ENCODE measurements at regions not wholly inside any gene's neighbourhood (a gene's known extent, or its start where the extent isn't known, plus 50 kb on each side); places are given as distances from the start of the nearest gene placed in this dataset.
"Not testable (repeated sequence)": the region's sequence is repeated elsewhere in the genome, so short reads cannot be mapped to it uniquely, and the experiment has no call there.

- Histone ChIP-seq H4K20me1 (ENCODE audit: insufficient read depth, low read length) (no peaks in the 10 kb centered on the region), H3K9me3 (ENCODE audit: insufficient read depth, low read length, severe bottlenecking) (no peaks in the 10 kb centered on the region), H3K9ac (ENCODE audit: low read depth, low read length) (no peak overlapping the region), H3K4me3 (ENCODE audit: low read depth in 1 of 2, low read length in 2 of 2) (no peak overlapping the region), H3K36me3 (ENCODE audit: insufficient read depth, low read length) (no peaks in the 10 kb centered on the region), H3K4me2 (ENCODE audit: insufficient read depth, low read length) (no peak overlapping the region), H3K27me3 (ENCODE audit: insufficient read depth, low read length, poor library complexity) (no peaks in the 10 kb centered on the region), H3K27ac (ENCODE audit: low read length) (no peak overlapping the region), H3K4me1 (ENCODE audit: insufficient read depth, low read length) (peaks cover 4% of the 10 kb centered on the region; the same call in 1 of the 2 replicates), H2AFZ (ENCODE audit: low read depth, low read length) (no peak overlapping the region), H3K79me2 (ENCODE audit: insufficient read depth, low read length) (no peaks in the 10 kb centered on the region)
- no peak for DNase-seq
- no peak for ATAC-seq (ENCODE audit: insufficient read depth, low read depth)
- no peak for TF ChIP-seq CTCF (IDR thresholded peaks at IDR 0.05; ENCODE audit: borderline replicate concordance, extremely low read depth, low read length, poor library complexity, severe bottlenecking)
- TF ChIP-seq EZH2 (IDR thresholded peaks at IDR 0.05; ENCODE audit: borderline replicate concordance, low read depth, low read length, severe bottlenecking): no peak
Measured at GRCh38 chr5:119750887-119751733, 121.8 kb downstream of the FAM170A start.

- Histone ChIP-seq H3K4me1 (ENCODE audit: insufficient read depth, low read length) (peaks cover 4% of the 10 kb centered on the region; the same call in 1 of the 2 replicates), H4K20me1 (ENCODE audit: insufficient read depth, low read length) (no peaks in the 10 kb centered on the region), H3K79me2 (ENCODE audit: insufficient read depth, low read length) (no peaks in the 10 kb centered on the region), H3K4me3 (ENCODE audit: low read depth in 1 of 2, low read length in 2 of 2) (no peak overlapping the region), H2AFZ (ENCODE audit: low read depth, low read length) (no peak overlapping the region), H3K27me3 (ENCODE audit: insufficient read depth, low read length, poor library complexity) (no peaks in the 10 kb centered on the region), H3K9me3 (ENCODE audit: insufficient read depth, low read length, severe bottlenecking) (no peaks in the 10 kb centered on the region), H3K27ac (ENCODE audit: low read length) (no peak overlapping the region), H3K36me3 (ENCODE audit: insufficient read depth, low read length) (no peaks in the 10 kb centered on the region), H3K9ac (ENCODE audit: low read depth, low read length) (no peak overlapping the region), H3K4me2 (ENCODE audit: insufficient read depth, low read length) (no peak overlapping the region)
- DNase-seq (no peak), ATAC-seq (ENCODE audit: insufficient read depth, low read depth) (no peak)
- TF ChIP-seq CTCF (IDR thresholded peaks at IDR 0.05; ENCODE audit: borderline replicate concordance, extremely low read depth, low read length, poor library complexity, severe bottlenecking) (no peak), EZH2 (IDR thresholded peaks at IDR 0.05; ENCODE audit: borderline replicate concordance, low read depth, low read length, severe bottlenecking) (no peak)
Measured at GRCh38 chr5:119751734-119752094, 122.4 kb downstream of the FAM170A start.

- ATAC-seq (ENCODE audit: insufficient read depth, low read depth) (peak; percentile 37; the same call in 2 of the 3 replicates), DNase-seq (peak; percentile 28)
- peak overlapping the region; percentile 60 for H2AFZ ChIP-seq (ENCODE audit: low read depth, low read length)
- H3K36me3 ChIP-seq (ENCODE audit: insufficient read depth, low read length): no peaks in the 10 kb centered on the region
- H3K4me3 ChIP-seq (ENCODE audit: low read depth in 1 of 2, low read length in 2 of 2): no peak overlapping the region
- no peak overlapping the region for H3K27ac ChIP-seq (ENCODE audit: low read length)
- H3K79me2 ChIP-seq (ENCODE audit: insufficient read depth, low read length): no peaks in the 10 kb centered on the region
- H4K20me1 ChIP-seq (ENCODE audit: insufficient read depth, low read length): no peaks in the 10 kb centered on the region
- no peak overlapping the region for H3K9ac ChIP-seq (ENCODE audit: low read depth, low read length)
- H3K27me3 ChIP-seq (ENCODE audit: insufficient read depth, low read length, poor library complexity): no peaks in the 10 kb centered on the region
- TF ChIP-seq CTCF (IDR thresholded peaks at IDR 0.05; ENCODE audit: borderline replicate concordance, extremely low read depth, low read length, poor library complexity, severe bottlenecking) (no peak), EZH2 (IDR thresholded peaks at IDR 0.05; ENCODE audit: borderline replicate concordance, low read depth, low read length, severe bottlenecking) (no peak)
- H3K4me2 ChIP-seq (ENCODE audit: insufficient read depth, low read length): no peak overlapping the region
- no peaks in the 10 kb centered on the region for H3K9me3 ChIP-seq (ENCODE audit: insufficient read depth, low read length, severe bottlenecking)
- H3K4me1 ChIP-seq (ENCODE audit: insufficient read depth, low read length): peaks cover 4% of the 10 kb centered on the region; the same call in 1 of the 2 replicates
Measured at GRCh38 chr5:119752921-119753886, 123.8 kb downstream of the FAM170A start.

- not testable (repeated sequence) for H4K20me1 ChIP-seq (ENCODE audit: insufficient read depth, low read length); H3K4me1 ChIP-seq (ENCODE audit: insufficient read depth, low read length); H3K4me2 ChIP-seq (ENCODE audit: insufficient read depth, low read length); H3K36me3 ChIP-seq (ENCODE audit: insufficient read depth, low read length); H3K9me3 ChIP-seq (ENCODE audit: insufficient read depth, low read length, severe bottlenecking); H3K27me3 ChIP-seq (ENCODE audit: insufficient read depth, low read length, poor library complexity); DNase-seq; H3K9ac ChIP-seq (ENCODE audit: low read depth, low read length); H3K27ac ChIP-seq (ENCODE audit: low read length); ATAC-seq (ENCODE audit: insufficient read depth, low read depth); H3K4me3 ChIP-seq (ENCODE audit: low read depth in 1 of 2, low read length in 2 of 2); H3K79me2 ChIP-seq (ENCODE audit: insufficient read depth, low read length); H2AFZ ChIP-seq (ENCODE audit: low read depth, low read length)
Measured at GRCh38 chr5:119754825-119755224, 125.5 kb downstream of the FAM170A start.
